ENCODE measurements at regions not wholly inside any gene's neighbourhood (a gene's known extent, or its start where the extent isn't known, plus 50 kb on each side); places are given as distances from the start of the nearest gene placed in this dataset.
"Not testable (repeated sequence)": the region's sequence is repeated elsewhere in the genome, so short reads cannot be mapped to it uniquely, and the experiment has no call there.

GRCh38 chr7:9036080-9036479 is 602.7 kb downstream of the NXPH1 start:
- ATAC-seq (ENCODE audit: low FRiP score in 2 of 2) (no peak), DNase-seq (no peak)
- 73 to 75% methylated on average over 3 of the region's 3 CpGs for WGBS, 2 donors
- no peaks in the 10 kb centered on the region for H3K4me1 ChIP-seq
- H3K27me3 ChIP-seq: no peaks in the 10 kb centered on the region
- no peaks in the 10 kb centered on the region for H3K9me3 ChIP-seq
- no peaks in the 10 kb centered on the region for H3K36me3 ChIP-seq
- TF ChIP-seq POLR2A (IDR thresholded peaks at IDR 0.05): no peak
- no peak overlapping the region for H3K4me3 ChIP-seq
- no peak overlapping the region for H3K27ac ChIP-seq

GRCh38 chr7:9071160-9071762 is 637.9 kb downstream of the NXPH1 start:
- no peak for ATAC-seq (ENCODE audit: low FRiP score in 2 of 2)
- TF ChIP-seq POLR2A (IDR thresholded peaks at IDR 0.05): no peak
- TF ChIP-seq POLR2AphosphoS5 (IDR thresholded peaks at IDR 0.05): no peak
- TF ChIP-seq CTCF (IDR thresholded peaks at IDR 0.05): no peak
- no peak for TF ChIP-seq EP300 (IDR thresholded peaks at IDR 0.05)
- H3K27ac ChIP-seq: no peak overlapping the region
- H3K4me3 ChIP-seq: no peak overlapping the region
- H3K4me1 ChIP-seq: no peaks in the 10 kb centered on the region
- no peaks in the 10 kb centered on the region for H3K9me3 ChIP-seq
- no peaks in the 10 kb centered on the region for H3K36me3 ChIP-seq
- no peak for DNase-seq
- no peaks in the 10 kb centered on the region for H3K27me3 ChIP-seq
- 67 to 75% methylated on average over 4 of the region's 4 CpGs for WGBS, 2 donors

- not testable (repeated sequence) for ATAC-seq (ENCODE audit: low FRiP score in 2 of 2); H3K4me1 ChIP-seq; H3K27me3 ChIP-seq; H3K4me3 ChIP-seq; H3K36me3 ChIP-seq; H3K9me3 ChIP-seq; H3K27ac ChIP-seq; DNase-seq
- WGBS, 2 donors: 60 to 68% methylated on average over 1 of the region's 1 CpG
Measured at GRCh38 chr7:9075774-9076173, 642.4 kb downstream of the NXPH1 start.

GRCh38 chr7:9082203-9082602 is 648.8 kb downstream of the NXPH1 start:
- no peak for TF ChIP-seq POLR2AphosphoS5 (IDR thresholded peaks at IDR 0.05)
- TF ChIP-seq EP300 (IDR thresholded peaks at IDR 0.05): no peak
- TF ChIP-seq CTCF (IDR thresholded peaks at IDR 0.05): no peak
- no peak for TF ChIP-seq POLR2A (IDR thresholded peaks at IDR 0.05)
- H3K27me3 ChIP-seq: no peaks in the 10 kb centered on the region
- 16 to 46% methylated on average over 2 of the region's 2 CpGs for WGBS, 2 donors
- no peaks in the 10 kb centered on the region for H3K36me3 ChIP-seq
- DNase-seq (no peak), ATAC-seq (ENCODE audit: low FRiP score in 2 of 2) (no peak)
- H3K9me3 ChIP-seq: peaks cover 0 to 2% (median 0%) of the 10 kb centered on the region in 4 donors
- no peak overlapping the region for H3K27ac ChIP-seq
- H3K4me1 ChIP-seq: no peaks in the 10 kb centered on the region
- H3K4me3 ChIP-seq: no peak overlapping the region

GRCh38 chr7:9083837-9084236 is 650.4 kb downstream of the NXPH1 start:
- peaks cover 0 to 2% (median 0%) of the 10 kb centered on the region in 4 donors for H3K9me3 ChIP-seq
- H3K27ac ChIP-seq: no peak overlapping the region
- ATAC-seq (ENCODE audit: low FRiP score in 2 of 2): no peak
- no peaks in the 10 kb centered on the region for H3K4me1 ChIP-seq
- no peak overlapping the region for H3K4me3 ChIP-seq
- no peaks in the 10 kb centered on the region for H3K36me3 ChIP-seq
- no peak for TF ChIP-seq CTCF (IDR thresholded peaks at IDR 0.05)
- TF ChIP-seq POLR2A (IDR thresholded peaks at IDR 0.05): no peak
- TF ChIP-seq POLR2AphosphoS5 (IDR thresholded peaks at IDR 0.05): no peak
- TF ChIP-seq EP300 (IDR thresholded peaks at IDR 0.05): no peak
- no peak for DNase-seq
- WGBS, 2 donors: 80 to 81% methylated on average over 5 of the region's 5 CpGs
- no peaks in the 10 kb centered on the region for H3K27me3 ChIP-seq

GRCh38 chr7:9091282-9091681 is 657.9 kb downstream of the NXPH1 start:
- no peak for DNase-seq
- Histone ChIP-seq H3K4me1 (no peaks in the 10 kb centered on the region), H3K36me3 (no peaks in the 10 kb centered on the region), H3K9me3 (peaks cover 0 to 2% (median 0%) of the 10 kb centered on the region in 4 donors), H3K27me3 (no peaks in the 10 kb centered on the region), H3K4me3 (no peak overlapping the region), H3K27ac (no peak overlapping the region)
- 81 to 85% methylated on average over 3 of the region's 3 CpGs for WGBS, 2 donors
- no peak for TF ChIP-seq CTCF (IDR thresholded peaks at IDR 0.05)
- TF ChIP-seq POLR2AphosphoS5 (IDR thresholded peaks at IDR 0.05): no peak
- TF ChIP-seq POLR2A (IDR thresholded peaks at IDR 0.05): no peak
- no peak for TF ChIP-seq EP300 (IDR thresholded peaks at IDR 0.05)
- ATAC-seq (ENCODE audit: low FRiP score in 2 of 2): no peak

Data from upper lobe of left lung (tissue), 6 donors.